ENCODE measurements at regions not wholly inside any gene's neighbourhood (a gene's known extent, or its start where the extent isn't known, plus 50 kb on each side); places are given as distances from the start of the nearest gene placed in this dataset.

DNA sequence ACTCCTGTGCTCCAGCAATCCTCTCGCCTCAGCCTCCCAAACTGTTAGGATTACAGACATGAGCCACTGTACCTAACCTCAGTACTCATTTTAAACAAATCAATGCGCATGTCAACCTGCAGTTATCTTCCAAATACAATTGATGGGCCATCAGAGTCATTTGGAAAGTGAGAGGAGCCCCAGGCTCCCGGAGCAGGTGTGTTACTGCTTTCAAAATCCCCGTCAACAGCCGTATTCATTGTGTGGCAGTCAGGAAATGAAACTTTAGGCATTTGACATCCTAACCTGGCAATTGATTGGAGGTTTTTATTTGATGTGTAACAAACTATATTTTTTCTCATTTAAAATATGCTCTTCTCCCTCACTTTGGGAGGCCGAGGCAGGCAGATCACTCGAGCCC, 623.6 kb upstream of the TENM3 start:
- Mint-ChIP-seq H3K27me3 (ENCODE audit: insufficient read depth, unreplicated experiment) (peaks cover 7% of the 10 kb centered on the region), H3K27ac (ENCODE audit: unreplicated experiment) (no peak overlapping the region), H3K4me3 (ENCODE audit: unreplicated experiment) (no peak overlapping the region), H3K36me3 (ENCODE audit: insufficient read depth, unreplicated experiment) (no peaks in the 10 kb centered on the region), H3K4me1 (ENCODE audit: low read depth, unreplicated experiment) (no peaks in the 10 kb centered on the region), H3K9me3 (ENCODE audit: unreplicated experiment) (no peaks in the 10 kb centered on the region)
- no peaks in the 10 kb centered on the region for H3K27me3 ChIP-seq (replicated peaks; ENCODE audit: control insufficient read depth, insufficient read depth, low read length)
- DNase-seq = no peak
- no peaks in the 10 kb centered on the region for H3K4me1 ChIP-seq
- no TSS peak for BruUV-seq (replicated peaks)
- ChIA-PET CTCF (no interaction called here), POLR2A (no interaction called here)
- TF ChIP-seq, protein P1, sequence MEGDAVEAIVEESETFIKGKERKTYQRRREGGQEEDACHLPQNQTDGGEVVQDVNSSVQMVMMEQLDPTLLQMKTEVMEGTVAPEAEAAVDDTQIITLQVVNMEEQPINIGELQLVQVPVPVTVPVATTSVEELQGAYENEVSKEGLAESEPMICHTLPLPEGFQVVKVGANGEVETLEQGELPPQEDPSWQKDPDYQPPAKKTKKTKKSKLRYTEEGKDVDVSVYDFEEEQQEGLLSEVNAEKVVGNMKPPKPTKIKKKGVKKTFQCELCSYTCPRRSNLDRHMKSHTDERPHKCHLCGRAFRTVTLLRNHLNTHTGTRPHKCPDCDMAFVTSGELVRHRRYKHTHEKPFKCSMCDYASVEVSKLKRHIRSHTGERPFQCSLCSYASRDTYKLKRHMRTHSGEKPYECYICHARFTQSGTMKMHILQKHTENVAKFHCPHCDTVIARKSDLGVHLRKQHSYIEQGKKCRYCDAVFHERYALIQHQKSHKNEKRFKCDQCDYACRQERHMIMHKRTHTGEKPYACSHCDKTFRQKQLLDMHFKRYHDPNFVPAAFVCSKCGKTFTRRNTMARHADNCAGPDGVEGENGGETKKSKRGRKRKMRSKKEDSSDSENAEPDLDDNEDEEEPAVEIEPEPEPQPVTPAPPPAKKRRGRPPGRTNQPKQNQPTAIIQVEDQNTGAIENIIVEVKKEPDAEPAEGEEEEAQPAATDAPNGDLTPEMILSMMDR (IDR thresholded peaks at IDR 0.05; ENCODE audit: insufficient read depth in 1 of 2, low read depth in 1 of 2, low read length in 1 of 2, severe bottlenecking in 1 of 2, unreplicated experiment in 1 of 2) = no peak
- intact Hi-C loops (cut with micrococcal nuclease; ENCODE audit: unreplicated experiment) = no loop called here
- H3K4me3 ChIP-seq (ENCODE audit: low read depth, low read length) = no peak overlapping the region
- H3K9me3 ChIP-seq = no peaks in the 10 kb centered on the region
- no peaks in the 10 kb centered on the region for H3K36me3 ChIP-seq (ENCODE audit: control insufficient read depth, insufficient read depth, low read length)

GRCh38 chr4:181637186-181638105, 605.8 kb upstream of the TENM3 start:
- Histone ChIP-seq H3K4me1 (no peaks in the 10 kb centered on the region), H3K9me3 (no peaks in the 10 kb centered on the region), H3K4me3 (ENCODE audit: low read depth, low read length) (no peak overlapping the region), H3K27me3 (replicated peaks; ENCODE audit: control insufficient read depth, insufficient read depth, low read length) (no peaks in the 10 kb centered on the region), H3K36me3 (ENCODE audit: control insufficient read depth, insufficient read depth, low read length) (no peaks in the 10 kb centered on the region)
- no peaks in the 10 kb centered on the region for H3K9me3 Mint-ChIP-seq (ENCODE audit: unreplicated experiment)
- ChIA-PET POLR2A (no interaction called here), CTCF (no interaction called here)
- no peak overlapping the region for H3K27ac Mint-ChIP-seq (ENCODE audit: unreplicated experiment)
- no peaks in the 10 kb centered on the region for H3K36me3 Mint-ChIP-seq (ENCODE audit: insufficient read depth, unreplicated experiment)
- TF ChIP-seq, protein P1 (IDR thresholded peaks at IDR 0.05; ENCODE audit: insufficient read depth in 1 of 2, low read depth in 1 of 2, low read length in 1 of 2, severe bottlenecking in 1 of 2, unreplicated experiment in 1 of 2) = no peak
- H3K4me1 Mint-ChIP-seq (ENCODE audit: low read depth, unreplicated experiment) = no peaks in the 10 kb centered on the region
- no peak overlapping the region for H3K4me3 Mint-ChIP-seq (ENCODE audit: unreplicated experiment)
- BruUV-seq (replicated peaks) = no TSS peak
- H3K27me3 Mint-ChIP-seq (ENCODE audit: insufficient read depth, unreplicated experiment) = peaks cover 7% of the 10 kb centered on the region
- intact Hi-C loops (cut with micrococcal nuclease; ENCODE audit: unreplicated experiment) = no loop called here
- no peak for DNase-seq

DNA sequence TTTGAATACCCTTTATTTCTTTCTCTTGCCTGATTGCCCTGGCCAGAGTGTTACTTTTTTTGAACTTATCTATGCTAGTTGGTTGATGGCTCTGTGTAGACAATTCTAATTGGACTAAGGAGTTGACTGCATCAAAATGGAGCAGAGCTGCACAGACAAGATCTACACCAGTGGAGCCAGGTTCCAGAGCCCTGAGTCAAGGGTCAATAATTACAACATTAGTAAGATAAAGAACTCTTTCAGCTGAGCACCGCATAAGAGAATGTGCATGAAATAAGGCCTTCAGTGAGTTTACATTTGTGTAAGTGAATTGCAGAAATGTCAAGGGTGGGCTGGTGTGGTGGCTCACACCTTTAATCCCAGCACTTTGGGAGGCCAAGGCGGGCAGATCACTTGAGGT, 599.7 kb upstream of the TENM3 start:
- no peaks in the 10 kb centered on the region for H3K27me3 ChIP-seq (replicated peaks; ENCODE audit: control insufficient read depth, insufficient read depth, low read length)
- no TSS peak for BruUV-seq (replicated peaks)
- intact Hi-C loops (cut with micrococcal nuclease; ENCODE audit: unreplicated experiment) = no loop called here
- no peaks in the 10 kb centered on the region for H3K9me3 ChIP-seq
- no peak overlapping the region for H3K27ac Mint-ChIP-seq (ENCODE audit: unreplicated experiment)
- ChIA-PET CTCF (no interaction called here), POLR2A (no interaction called here)
- no peak overlapping the region for H3K4me3 ChIP-seq (ENCODE audit: low read depth, low read length)
- no peak overlapping the region for H3K4me3 Mint-ChIP-seq (ENCODE audit: unreplicated experiment)
- H3K4me1 ChIP-seq = no peaks in the 10 kb centered on the region
- no peaks in the 10 kb centered on the region for H3K9me3 Mint-ChIP-seq (ENCODE audit: unreplicated experiment)
- no peaks in the 10 kb centered on the region for H3K4me1 Mint-ChIP-seq (ENCODE audit: low read depth, unreplicated experiment)
- no peak for DNase-seq
- TF ChIP-seq, protein P1 (IDR thresholded peaks at IDR 0.05; ENCODE audit: insufficient read depth in 1 of 2, low read depth in 1 of 2, low read length in 1 of 2, severe bottlenecking in 1 of 2, unreplicated experiment in 1 of 2) = no peak
- no peaks in the 10 kb centered on the region for H3K36me3 Mint-ChIP-seq (ENCODE audit: insufficient read depth, unreplicated experiment)
- no peaks in the 10 kb centered on the region for H3K36me3 ChIP-seq (ENCODE audit: control insufficient read depth, insufficient read depth, low read length)
- H3K27me3 Mint-ChIP-seq (ENCODE audit: insufficient read depth, unreplicated experiment) = peaks cover 18% of the 10 kb centered on the region

Measured in Caco-2 (cell line).